Hepatocyte (in vitro differentiated cells): ENCODE measurements at regions not wholly inside any gene's neighbourhood (a gene's known extent, or its start where the extent isn't known, plus 50 kb on each side); places are given as distances from the start of the nearest gene placed in this dataset.

Source experiments
- DNase-seq: peaks from one replicate; pipeline ENCODE4 v3.0.0-alpha.2; 2016; ENCODE audit warnings: low spot score
- H2AFZ ChIP-seq: fragments of 200-600 bp; sonication (generic); 2 replicates; pipeline ENCODE4 v1.6.0; 2016; ENCODE audit warnings: antibody characterized with exemption, mild to moderate bottlenecking
- H3K27ac ChIP-seq: fragments of 200-600 bp; sonication (generic); 2 replicates; pipeline ENCODE4 v1.5.1; 2016; ENCODE audit warnings: mild to moderate bottlenecking
- H3K27me3 ChIP-seq: fragments of 200-600 bp; sonication (generic); 2 replicates; pipeline ENCODE4 v1.6.1; 2016
- H3K36me3 ChIP-seq: fragments of 200-600 bp; sonication (generic); replicated peaks from 2 replicates; pipeline ENCODE4 v1.5.1; 2016; ENCODE audit warnings: low read depth; ENCODE audit not compliant: insufficient read depth
- H3K4me1 ChIP-seq: fragments of 200-600 bp; sonication (generic); 2 replicates; pipeline ENCODE4 v1.5.1; 2016; ENCODE audit warnings: mild to moderate bottlenecking, moderate library complexity; ENCODE audit not compliant: insufficient read depth
- H3K4me2 ChIP-seq: fragments of 200-600 bp; sonication (generic); 2 replicates; pipeline ENCODE4 v1.6.0; 2016
- H3K4me3 ChIP-seq: fragments of 200-600 bp; sonication (generic); 2 replicates; pipeline ENCODE4 v1.5.1; 2016; ENCODE audit warnings: mild to moderate bottlenecking
- H3K79me2 ChIP-seq: fragments of 200-600 bp; sonication (generic); 2 replicates; pipeline ENCODE4 v1.6.0; 2017; ENCODE audit warnings: mild to moderate bottlenecking
- H3K9me2 ChIP-seq: fragments of 200-600 bp; sonication (generic); replicated peaks from 2 replicates; pipeline ENCODE4 v1.6.0; 2017; ENCODE audit warnings: mild to moderate bottlenecking; ENCODE audit not compliant: insufficient read depth
- H3K9me3 ChIP-seq: fragments of 200-600 bp; sonication (generic); 2 replicates; pipeline ENCODE4 v1.5.1; 2016; ENCODE audit warnings: low read depth, mild to moderate bottlenecking
- H4K20me1 ChIP-seq: fragments of 200-600 bp; sonication (generic); 2 replicates; pipeline ENCODE4 v1.6.0; 2016; ENCODE audit warnings: mild to moderate bottlenecking; ENCODE audit not compliant: insufficient read depth, poor library complexity, severe bottlenecking
- CTCF ChIP-seq: fragments of 200-600 bp; sonication (generic); IDR thresholded peaks from 2 replicates; pipeline ENCODE4 v1.5.1; 2016; ENCODE audit warnings: antibody characterized with exemption, mild to moderate bottlenecking; ENCODE audit not compliant: poor library complexity
- EZH2 ChIP-seq: fragments of 200-600 bp; sonication (generic); IDR thresholded peaks from 2 replicates; pipeline ENCODE4 v1.6.1; 2016; ENCODE audit warnings: antibody characterized with exemption, mild to moderate bottlenecking, borderline replicate concordance
- EZH2phosphoT487 ChIP-seq: fragments of 200-600 bp; sonication (generic); IDR thresholded peaks from one replicate; pipeline ENCODE4 v1.6.1; 2018; ENCODE audit warnings: antibody characterized with exemption, mild to moderate bottlenecking, low read depth, moderate library complexity; ENCODE audit not compliant: unreplicated experiment, severe bottlenecking
- WGBS: methylation state at CpG from one replicate; pipeline ENCODE4 v1.1.6; 2016; ENCODE audit warnings: low lambda C conversion rate; ENCODE audit errors: missing lambda C conversion rate; 5-methylcytosine and 5-hydroxymethylcytosine counted together

GRCh38 chr6:100980949-100981348 is 99.8 kb upstream of the ASCC3 start:
- no peaks in the 10 kb centered on the region for H3K79me2 ChIP-seq
- no peak overlapping the region for H3K4me3 ChIP-seq
- H3K9me2 ChIP-seq: no peaks in the 10 kb centered on the region
- TF ChIP-seq EZH2phosphoT487 (no peak), EZH2 (no peak), CTCF (no peak)
- DNase-seq: no peak
- no peaks in the 10 kb centered on the region for H4K20me1 ChIP-seq
- 88% methylated on average over 1 of the region's 1 CpG for WGBS
- H3K27me3 ChIP-seq: no peaks in the 10 kb centered on the region
- no peak overlapping the region for H3K4me2 ChIP-seq
- no peaks in the 10 kb centered on the region for H3K36me3 ChIP-seq
- no peak overlapping the region for H3K27ac ChIP-seq
- no peaks in the 10 kb centered on the region for H3K4me1 ChIP-seq
- no peaks in the 10 kb centered on the region for H3K9me3 ChIP-seq
- H2AFZ ChIP-seq: no peak overlapping the region

DNA sequence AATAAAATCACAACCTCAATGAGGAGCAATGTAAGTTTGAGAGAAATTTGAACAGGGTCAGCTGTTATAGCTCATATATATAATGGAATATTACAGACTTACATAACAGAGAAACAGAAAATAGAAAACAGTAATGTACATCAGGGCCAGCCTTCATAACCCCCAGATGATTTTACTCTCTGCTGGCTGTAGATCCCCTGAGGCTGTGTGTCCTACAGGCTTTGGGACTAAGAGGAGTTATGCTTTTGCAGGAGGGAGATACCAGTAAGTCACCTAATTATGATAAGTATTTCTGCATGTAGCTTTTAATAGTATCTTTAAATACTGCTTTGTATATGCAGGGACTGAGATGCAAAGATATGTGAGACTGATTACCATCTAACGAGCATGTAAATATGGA is 105.8 kb upstream of the ASCC3 start:
- Histone ChIP-seq H3K27me3 (no peaks in the 10 kb centered on the region), H2AFZ (no peak overlapping the region), H4K20me1 (no peaks in the 10 kb centered on the region), H3K9me3 (no peaks in the 10 kb centered on the region), H3K9me2 (no peaks in the 10 kb centered on the region), H3K36me3 (no peaks in the 10 kb centered on the region), H3K4me2 (no peak overlapping the region), H3K4me1 (no peaks in the 10 kb centered on the region), H3K4me3 (no peak overlapping the region), H3K79me2 (no peaks in the 10 kb centered on the region), H3K27ac (no peak overlapping the region)
- TF ChIP-seq EZH2: no peak
- TF ChIP-seq CTCF: no peak
- no peak for TF ChIP-seq EZH2phosphoT487
- no peak for DNase-seq
- 72% methylated on average over 1 of the region's 1 CpG for WGBS

DNA sequence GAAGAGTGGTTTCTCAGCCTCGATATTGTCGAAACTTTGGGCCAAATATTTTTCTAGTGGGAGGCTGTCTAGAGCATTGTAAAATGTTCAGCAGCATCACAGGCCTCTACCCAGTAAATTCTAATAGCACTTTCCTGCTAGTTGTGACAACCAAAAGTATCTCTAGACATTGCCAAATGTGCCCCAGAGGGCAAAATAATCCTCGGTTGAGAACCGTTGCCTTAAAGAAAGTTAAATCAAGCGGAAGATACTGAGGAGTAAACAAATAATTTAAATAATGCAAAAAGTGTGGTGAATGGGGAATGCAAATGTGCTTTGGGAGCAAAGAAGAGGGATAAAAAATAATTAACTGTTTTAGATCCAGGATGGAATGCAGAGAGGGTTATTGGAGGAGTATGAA is 106.4 kb upstream of the ASCC3 start:
- Histone ChIP-seq H3K4me1 (no peaks in the 10 kb centered on the region), H3K27ac (no peak overlapping the region), H2AFZ (no peak overlapping the region), H3K4me2 (no peak overlapping the region), H3K9me3 (no peaks in the 10 kb centered on the region), H3K9me2 (no peaks in the 10 kb centered on the region), H3K27me3 (no peaks in the 10 kb centered on the region), H4K20me1 (no peaks in the 10 kb centered on the region), H3K36me3 (no peaks in the 10 kb centered on the region), H3K4me3 (no peak overlapping the region), H3K79me2 (no peaks in the 10 kb centered on the region)
- DNase-seq: no peak
- TF ChIP-seq EZH2phosphoT487 (no peak), CTCF (no peak), EZH2 (no peak)
- WGBS: 78% methylated on average over 5 of the region's 5 CpGs
